COLO668 (cell line): ENCODE measurements at regions not wholly inside any gene's neighbourhood (a gene's known extent, or its start where the extent isn't known, plus 50 kb on each side); places are given as distances from the start of the nearest gene placed in this dataset.
"Not testable (repeated sequence)": the region's sequence is repeated elsewhere in the genome, so short reads cannot be mapped to it uniquely, and the experiment has no call there.

Experiments used
- DNase-seq: peaks from one replicate; lab custom pipeline; 2025; ENCODE audit not compliant: unreplicated experiment; lab: John Stamatoyannopoulos, UW

GRCh38 chr12:58701536-58701935, 218.8 kb downstream of the LRIG3 start:
- DNase-seq = no peak

GRCh38 chr12:58703866-58704265, 216.4 kb downstream of the LRIG3 start:
- DNase-seq = no peak

- not testable (repeated sequence) for DNase-seq
These were observed 215.5 kb downstream of the LRIG3 start for GRCh38 chr12:58704770-58705169.

GRCh38 chr12:58710901-58711300, 209.4 kb downstream of the LRIG3 start:
- no peak for DNase-seq

- DNase-seq = no peak
These were observed 208.3 kb downstream of the LRIG3 start for GRCh38 chr12:58711974-58712373.

- no peak for DNase-seq
These were observed 207.3 kb downstream of the LRIG3 start for GRCh38 chr12:58712976-58713375.

- no peak for DNase-seq
These were observed 201.1 kb downstream of the LRIG3 start for GRCh38 chr12:58719161-58719560.

- no peak for DNase-seq
These were observed 199.9 kb downstream of the LRIG3 start for GRCh38 chr12:58720421-58720820.

- DNase-seq = no peak
These were observed 194.8 kb downstream of the LRIG3 start for GRCh38 chr12:58725400-58726105.

GRCh38 chr12:58727521-58727920, 192.8 kb downstream of the LRIG3 start:
- no peak for DNase-seq

- DNase-seq = no peak
These were observed 191.9 kb downstream of the LRIG3 start for GRCh38 chr12:58728397-58728796.

- DNase-seq = no peak
These were observed 189.2 kb downstream of the LRIG3 start for GRCh38 chr12:58731096-58731495.

- no peak for DNase-seq
These were observed 187.4 kb downstream of the LRIG3 start for GRCh38 chr12:58732894-58733293.

- DNase-seq = no peak
These were observed 179.1 kb downstream of the LRIG3 start for GRCh38 chr12:58741226-58741625.

- DNase-seq = no peak
These were observed 174.8 kb downstream of the LRIG3 start for GRCh38 chr12:58745348-58746125.

- no peak for DNase-seq
These were observed 172.8 kb downstream of the LRIG3 start for GRCh38 chr12:58747533-58747932.

- DNase-seq = no peak
These were observed 169.8 kb downstream of the LRIG3 start for GRCh38 chr12:58750484-58750883.

GRCh38 chr12:58757422-58757821, 162.9 kb downstream of the LRIG3 start:
- no peak for DNase-seq

- DNase-seq = not testable (repeated sequence)
These were observed 160.6 kb downstream of the LRIG3 start for GRCh38 chr12:58759745-58760144.

- no peak for DNase-seq
These were observed 159.0 kb downstream of the LRIG3 start for GRCh38 chr12:58761308-58761707.

- peak; percentile 19 for DNase-seq
These were observed 156.0 kb downstream of the LRIG3 start for GRCh38 chr12:58764100-58764953.

GRCh38 chr12:58765076-58765475, 155.2 kb downstream of the LRIG3 start:
- DNase-seq = no peak
